Activated T-cell treated with anti-CD3 and anti-CD28 coated beads for 48 hours (primary cell): ENCODE measurements at regions not wholly inside any gene's neighbourhood (a gene's known extent, or its start where the extent isn't known, plus 50 kb on each side); places are given as distances from the start of the nearest gene placed in this dataset.

Experiments
- DNase-seq: peaks from one replicate; pipeline ENCODE4 v3.0.0-alpha.2; 2020; ENCODE audit warnings: low read depth

DNA sequence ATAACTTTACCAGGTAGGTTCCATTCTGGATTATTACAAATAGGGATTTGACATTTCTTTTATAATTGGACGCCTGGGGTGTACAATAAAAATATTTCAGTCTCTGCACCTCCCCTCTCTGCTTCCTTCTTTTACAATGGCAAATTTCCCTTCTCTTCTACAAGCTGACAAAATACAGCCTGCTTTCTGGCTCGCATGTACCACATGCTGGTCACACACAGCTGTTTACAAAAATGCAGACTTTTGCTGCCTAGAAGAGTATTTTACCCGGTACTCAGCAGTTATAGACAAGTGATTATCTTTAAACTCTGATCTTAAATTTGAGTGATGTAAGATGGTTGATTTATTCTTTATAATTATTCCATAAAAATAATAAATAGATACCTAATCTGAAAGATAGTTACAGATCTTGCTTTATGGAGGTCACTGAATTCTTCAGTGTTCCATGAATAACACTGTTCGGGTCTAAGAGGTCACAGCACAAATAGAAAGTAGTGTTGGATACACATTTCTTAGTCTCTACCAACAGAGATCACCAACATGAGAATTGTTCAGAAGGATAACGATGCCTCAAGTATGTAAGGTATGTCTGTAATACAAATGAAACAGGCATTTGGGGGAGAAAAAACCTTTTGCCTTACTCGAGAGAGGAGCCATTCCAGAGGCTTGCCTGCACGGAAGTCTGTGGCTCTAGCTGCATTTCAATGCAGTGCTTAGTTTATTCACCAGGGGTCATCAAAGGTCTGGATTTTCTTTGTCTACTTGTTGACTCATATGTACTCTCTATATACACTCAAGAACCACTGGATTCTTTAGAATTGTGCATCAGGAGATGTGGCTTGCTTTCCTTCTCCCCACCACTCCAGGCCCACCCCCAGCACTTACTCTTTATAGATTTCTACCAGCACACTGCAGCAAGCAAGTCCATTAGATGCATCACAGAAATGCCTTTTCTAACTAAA is 206.6 kb upstream of the RFX3 start:
- DNase-seq, result no peak

DNA sequence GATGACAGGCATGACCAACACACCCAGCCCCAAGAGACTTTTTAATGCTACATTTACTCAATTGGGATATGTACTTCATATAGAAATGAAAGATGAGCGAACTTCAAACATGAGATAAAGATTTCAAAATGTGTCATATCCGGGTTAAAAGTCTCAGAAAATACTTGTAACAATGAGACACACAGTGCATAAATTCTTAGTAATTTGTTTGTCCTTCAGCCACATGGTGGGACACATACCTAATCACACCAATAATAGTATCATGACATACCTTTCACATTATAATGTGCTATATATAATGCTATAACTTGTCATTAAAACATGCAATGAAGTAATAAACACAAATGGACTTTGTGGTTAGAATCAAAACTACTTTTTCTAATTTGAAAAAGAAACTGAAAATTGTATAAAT is 204.7 kb upstream of the RFX3 start:
- no peak for DNase-seq

DNA sequence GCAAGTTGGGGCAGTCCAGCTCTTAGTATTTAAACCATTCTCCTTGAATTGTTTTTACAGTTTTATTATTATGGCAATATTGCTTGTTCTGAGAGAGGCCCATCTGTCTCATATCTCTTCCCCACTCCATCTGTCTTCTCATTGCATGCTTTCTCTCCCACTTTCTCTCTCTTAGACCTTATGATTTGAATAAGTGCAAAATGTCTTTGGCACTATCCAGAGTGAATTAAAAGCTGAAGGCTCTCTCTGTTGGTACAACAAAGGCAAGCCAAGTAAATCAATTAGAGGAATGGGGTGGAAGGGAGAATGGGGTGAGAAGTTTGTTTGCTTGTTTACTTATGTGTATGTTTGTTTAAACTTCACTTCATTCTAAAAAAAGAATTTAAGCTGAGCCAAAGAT is 195.3 kb upstream of the RFX3 start:
- no peak for DNase-seq

DNA sequence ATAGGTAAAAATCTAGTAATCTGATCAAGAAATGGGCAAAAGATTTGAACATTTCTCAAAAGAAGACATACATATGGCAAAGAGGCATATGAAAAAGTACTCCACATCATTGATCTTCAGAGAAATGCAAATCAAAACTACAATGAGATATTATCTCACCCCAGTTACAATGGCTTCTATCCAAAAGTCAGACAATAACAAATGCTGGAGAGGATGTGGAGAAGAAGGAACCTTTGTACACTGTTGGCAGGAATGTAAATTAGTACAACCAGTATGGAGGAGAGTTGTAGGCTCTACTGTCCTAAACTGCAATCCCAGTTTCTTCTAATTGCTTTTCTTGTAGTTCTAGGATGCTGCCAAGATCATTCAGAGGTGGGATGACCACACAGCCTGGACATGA is 193.5 kb upstream of the RFX3 start:
- DNase-seq, result no peak

DNA sequence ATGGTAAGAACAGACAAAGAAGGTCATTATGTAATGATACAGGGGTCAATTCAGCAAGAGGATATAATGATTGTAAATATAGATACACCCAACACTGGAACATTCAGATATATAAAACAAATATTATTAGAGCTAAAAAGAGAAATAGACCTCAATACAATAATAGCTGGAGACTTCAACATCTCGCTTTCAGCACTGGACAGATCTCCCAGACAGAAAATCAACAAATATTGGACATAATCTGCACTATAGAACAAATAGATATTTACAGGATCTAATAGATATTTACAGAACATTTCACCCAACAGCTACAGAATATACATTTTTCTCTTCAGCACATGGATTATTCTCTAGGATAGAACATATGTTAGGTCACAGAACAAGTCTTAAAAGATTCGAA is 190.6 kb upstream of the RFX3 start:
- no peak for DNase-seq

DNA sequence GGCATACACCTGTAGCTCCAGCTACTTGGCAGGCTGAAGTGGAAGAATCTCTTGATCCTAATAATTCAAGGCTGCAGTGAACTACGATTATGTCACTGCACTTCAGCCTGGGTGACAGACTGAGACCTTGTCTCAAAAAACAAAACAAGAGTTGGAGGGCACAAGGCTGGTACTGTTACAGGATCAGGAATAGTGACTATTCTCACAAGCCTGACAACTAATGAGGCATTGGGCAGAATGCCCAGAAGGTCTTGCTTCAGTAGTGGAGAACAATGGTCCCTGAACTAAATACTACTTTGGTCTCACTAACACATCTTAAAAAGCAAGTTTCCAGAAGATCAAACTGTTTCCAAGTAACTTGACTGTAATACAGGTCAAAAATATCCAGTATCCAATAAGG is 182.9 kb upstream of the RFX3 start:
- DNase-seq, result no peak

DNA sequence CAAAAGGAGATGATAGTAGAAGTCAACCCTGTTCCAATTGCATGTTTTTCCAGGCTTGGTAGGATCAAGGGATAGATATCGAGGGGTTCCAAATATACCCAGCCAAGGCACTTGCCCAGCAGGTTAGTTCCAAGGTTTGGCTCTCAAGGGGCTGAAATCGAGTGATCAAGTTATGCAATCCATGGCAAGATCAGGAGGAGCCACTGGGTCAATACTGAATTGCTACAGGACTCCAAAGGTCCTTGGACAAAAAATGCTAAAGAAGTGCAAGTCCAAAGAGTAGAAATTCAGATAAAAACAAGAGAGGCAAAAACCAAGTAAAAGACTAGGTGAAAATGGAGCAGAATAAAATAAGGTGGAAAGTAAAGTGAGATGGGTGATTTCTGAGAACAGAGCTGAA is 179.1 kb upstream of the RFX3 start:
- no peak for DNase-seq

DNA sequence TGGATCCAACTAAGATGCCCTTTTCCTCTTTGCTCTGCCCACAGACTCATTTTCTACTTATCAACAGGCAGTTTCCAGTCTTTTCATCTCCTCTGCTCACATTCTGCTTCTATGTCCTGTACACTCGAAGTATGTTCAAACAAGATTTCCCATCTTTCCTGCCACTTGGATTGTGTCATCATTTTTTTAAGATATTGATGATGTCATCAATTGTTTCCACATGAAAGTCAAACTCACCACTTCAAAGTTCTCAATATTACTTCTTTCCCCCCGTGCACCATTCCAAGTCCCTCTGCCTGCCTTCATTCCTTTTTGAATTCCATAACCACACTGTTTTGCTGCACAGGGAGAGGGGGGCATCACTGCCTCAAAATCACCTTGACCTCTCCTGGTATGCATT is 175.0 kb upstream of the RFX3 start:
- DNase-seq, result no peak

DNA sequence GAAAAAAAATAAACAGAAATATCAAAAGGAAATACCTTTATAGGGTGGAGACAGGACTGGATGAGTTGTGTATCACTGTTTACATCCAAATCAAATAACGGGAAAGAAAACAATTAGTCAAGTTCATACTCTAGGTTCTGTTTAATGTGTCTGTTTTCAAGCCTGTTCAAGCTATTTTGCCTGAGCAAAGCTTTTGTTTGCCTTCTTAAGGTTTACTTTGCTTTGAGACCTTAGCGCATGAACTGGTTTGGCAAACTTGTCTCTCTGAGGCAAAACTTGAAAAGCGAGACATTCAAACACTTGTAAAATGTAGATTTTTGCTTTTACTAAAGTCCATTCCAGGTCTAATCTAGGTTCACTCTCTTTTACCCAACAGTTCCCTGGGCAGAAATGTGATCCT is 174.1 kb upstream of the RFX3 start:
- DNase-seq, result no peak

DNA sequence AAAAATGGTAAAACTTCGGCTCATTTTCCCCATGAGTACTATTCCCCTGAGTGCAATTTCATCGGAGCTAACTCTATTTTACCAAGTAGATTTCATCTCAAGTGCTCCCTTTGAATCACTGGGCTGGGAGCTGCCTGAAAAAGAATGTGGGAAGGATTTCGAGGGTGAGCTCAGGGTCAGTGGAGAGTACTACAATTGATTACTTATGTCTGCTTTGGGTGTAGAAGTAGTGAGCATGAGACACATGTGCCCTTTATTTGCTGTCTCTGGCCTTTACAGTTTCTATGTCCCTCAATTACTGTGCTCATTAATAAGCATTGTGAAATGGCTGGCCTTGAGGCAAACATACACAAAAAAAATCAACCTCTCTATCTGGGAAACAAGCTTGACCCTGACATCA is 172.7 kb upstream of the RFX3 start:
- no peak for DNase-seq

DNA sequence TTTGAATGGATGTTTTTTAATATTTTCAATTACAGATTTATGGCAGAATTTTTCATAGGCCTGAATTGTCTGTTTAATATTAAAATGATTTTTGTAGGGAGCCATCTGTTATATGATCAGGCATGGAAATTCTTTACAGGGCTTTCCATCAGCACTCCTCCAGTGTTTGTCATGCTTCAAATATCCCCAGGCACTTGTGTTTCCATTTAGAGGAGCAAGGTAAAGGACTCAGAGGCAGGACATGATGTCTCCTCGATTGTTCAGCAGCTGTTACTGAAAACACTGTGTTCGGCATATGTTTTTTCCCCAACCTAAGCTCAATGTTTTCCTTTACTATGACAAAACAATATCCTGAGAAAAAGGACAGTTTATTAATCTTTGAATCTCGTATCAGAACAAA is 172.3 kb upstream of the RFX3 start:
- no peak for DNase-seq

DNA sequence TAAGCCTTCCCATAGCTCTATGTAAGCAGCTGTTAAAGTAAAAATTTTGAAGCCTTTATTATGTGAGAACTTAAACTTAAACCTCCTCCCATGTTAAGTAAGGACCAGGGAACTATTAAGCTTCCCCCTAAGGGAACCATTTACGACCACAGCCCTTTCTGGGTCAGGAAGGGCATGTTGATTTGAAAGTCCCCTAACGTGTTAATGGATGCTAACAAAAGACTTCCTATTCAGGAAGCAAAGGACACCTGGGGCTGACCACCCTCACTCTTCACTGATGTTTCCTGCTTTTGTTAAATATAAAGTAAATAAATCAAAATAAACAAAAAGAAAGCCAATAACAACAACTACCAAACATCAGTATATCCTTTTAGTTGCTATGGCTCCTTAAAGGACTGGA is 170.6 kb upstream of the RFX3 start:
- no peak for DNase-seq

DNA sequence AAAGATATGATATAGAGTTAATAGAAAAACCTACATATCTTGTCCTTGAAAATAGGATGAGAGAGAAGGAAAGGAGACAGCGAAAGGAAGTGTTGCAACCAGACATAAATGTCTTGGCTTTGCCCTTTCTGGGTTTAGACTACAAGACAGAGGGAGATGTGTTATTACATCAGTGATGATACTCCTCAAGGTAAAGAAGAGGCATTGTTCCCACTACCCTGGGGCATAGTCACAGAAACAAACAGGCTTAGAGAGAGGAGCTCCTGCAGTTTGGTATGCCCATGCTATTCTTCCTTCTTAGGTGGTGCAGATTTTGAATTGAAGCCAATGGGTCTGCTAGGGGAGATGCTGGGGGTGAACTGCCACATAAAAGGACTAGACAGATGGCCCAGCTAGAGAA is 166.8 kb upstream of the RFX3 start:
- no peak for DNase-seq

DNA sequence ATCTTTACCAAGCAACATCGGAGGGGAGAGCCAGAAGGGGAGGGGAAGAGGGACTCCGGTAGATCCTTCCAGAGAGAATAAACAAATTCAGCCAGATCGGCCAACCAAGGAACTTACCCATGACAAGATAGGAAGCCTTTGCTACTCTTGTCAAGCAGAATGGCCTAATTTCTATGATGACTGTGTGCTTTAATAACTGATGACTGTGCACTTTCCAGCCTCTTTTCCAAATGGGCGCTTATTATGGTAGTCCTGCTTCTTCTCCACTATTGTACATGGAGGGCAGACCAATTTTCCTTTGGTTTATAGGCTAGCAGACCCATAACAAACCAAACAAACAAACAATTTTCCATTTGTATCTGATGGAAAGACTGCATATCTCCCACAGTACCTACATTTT is 163.8 kb upstream of the RFX3 start:
- DNase-seq, result no peak

DNA sequence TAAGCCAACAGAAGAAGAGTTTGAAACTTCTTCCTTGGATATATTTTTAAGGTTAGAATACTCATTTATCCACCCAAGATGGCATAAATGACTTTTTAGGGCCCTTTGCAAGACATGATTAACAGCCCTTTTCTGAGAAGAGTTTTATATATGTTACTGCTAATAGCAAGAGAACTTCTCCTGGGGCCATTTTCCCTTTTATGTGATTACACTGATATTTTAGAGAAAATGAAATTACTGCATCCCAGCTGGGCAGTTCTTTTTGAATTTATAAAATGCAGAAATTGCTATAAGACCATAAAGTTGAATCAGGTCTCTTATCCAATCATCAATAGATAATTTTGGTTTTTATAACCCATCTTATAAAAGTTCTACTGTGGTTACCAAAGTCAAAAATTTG is 161.3 kb upstream of the RFX3 start:
- no peak for DNase-seq

DNA sequence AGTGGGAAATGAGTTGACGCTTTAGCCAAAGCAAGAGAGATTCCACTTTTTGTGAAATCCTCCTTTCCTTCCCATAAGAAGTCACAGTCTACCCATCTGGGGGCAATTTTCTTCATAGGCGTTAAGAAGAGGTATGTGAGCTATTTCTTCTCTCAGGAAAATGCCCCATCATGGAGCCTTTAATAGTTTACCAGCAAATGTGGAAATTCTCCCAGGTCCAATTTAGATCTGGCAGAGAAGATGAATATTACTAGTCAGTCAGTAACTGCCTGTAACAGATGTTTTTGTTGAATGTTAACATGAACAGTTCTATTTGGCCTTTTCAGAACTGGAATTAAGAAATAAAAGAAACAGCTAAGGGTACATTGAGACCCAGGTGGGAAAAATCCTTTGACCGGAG is 156.4 kb upstream of the RFX3 start:
- no peak for DNase-seq

DNA sequence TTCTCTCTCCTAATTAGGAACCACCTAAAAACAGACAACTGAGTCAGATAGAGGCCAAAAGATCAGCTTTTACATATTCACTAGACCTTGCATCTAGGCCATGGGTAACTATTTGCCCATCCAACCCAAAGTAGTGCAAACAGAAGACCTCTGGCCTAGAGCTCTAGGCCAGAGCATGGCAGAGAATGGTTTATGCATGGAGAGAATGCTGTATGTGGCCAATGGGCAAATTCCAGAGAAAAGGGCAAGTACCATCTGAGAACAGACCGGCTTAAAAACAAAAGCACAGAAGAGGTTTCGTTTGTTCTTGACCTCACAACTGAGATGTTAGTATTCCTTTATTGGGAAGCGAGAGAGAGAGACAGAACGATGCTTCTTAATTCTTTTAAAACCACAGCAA is 151.7 kb upstream of the RFX3 start:
- no peak for DNase-seq

DNA sequence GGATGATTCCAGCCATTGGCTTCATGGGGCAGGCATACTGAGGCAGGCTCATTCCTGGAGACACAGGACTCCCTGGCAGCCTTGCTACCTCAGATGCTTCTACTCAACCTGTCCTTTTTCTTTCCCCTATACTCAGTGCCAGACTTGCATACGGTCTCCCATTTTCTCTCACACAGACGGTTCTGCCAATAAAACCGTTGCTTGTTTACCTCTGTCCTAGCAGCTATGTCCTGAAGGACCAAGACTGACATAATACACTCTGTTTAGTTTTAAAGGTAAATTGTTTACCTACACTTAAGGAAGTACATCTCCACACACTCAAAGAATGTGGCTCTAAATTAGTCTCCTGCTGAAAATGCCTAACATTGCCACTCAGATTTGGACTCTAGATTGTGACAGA is 151.0 kb upstream of the RFX3 start:
- DNase-seq, result no peak

DNA sequence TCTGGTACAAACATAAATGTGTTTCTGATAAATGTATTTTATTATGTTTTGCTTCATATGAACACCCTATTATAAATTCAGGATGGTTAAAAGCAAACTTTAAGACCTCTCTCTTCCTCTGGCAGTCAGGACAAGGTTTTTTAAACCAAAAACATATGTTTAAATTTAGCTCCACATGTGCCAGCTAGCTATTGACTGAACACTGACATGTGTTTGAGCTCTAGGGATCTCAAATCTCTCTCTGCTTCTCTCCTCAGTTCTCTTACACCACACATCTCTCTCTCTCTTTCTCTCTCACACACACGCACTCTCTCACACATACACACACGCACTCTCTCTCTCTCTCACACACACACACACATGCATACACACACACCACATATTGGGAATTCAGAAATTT is 150.1 kb upstream of the RFX3 start:
- DNase-seq, result no peak

DNA sequence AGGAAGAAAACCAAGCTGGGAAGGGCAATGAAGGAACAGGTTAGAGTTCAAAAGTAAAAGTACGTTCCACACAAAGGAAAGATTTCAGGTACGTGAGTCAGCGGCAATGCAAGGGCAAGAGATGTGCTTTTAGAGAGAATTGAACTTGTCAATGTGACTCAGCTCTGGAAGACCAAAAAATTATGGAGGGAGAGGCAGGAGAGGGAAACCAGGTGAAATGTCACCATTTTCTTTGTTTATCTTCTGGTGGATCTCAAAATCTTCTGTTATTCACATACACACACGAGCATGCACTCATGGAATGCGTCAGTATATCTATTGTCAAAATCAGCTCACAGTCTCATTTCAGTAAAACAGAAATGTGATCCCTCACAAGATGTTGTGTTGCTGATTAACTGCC is 148.8 kb upstream of the RFX3 start:
- DNase-seq, result no peak

DNA sequence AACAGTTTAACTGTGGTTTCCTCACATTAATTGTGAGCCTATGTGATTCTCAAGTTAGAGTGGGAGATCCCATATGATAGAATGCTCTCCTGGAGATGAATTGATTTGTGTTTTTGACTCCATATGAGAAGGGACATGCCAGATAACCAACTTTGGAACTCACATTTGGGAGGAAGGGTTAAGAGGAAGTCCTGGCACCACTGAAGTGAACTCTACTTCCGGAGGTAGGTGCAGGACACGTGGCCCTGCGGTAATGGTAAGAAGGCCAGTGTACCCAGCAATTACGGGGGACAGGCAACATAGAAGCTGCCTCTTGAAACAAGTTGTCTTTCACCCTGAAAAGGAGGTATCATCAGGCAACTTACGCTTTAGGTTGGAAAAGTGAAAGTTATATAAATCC is 146.6 kb upstream of the RFX3 start:
- DNase-seq, result no peak

DNA sequence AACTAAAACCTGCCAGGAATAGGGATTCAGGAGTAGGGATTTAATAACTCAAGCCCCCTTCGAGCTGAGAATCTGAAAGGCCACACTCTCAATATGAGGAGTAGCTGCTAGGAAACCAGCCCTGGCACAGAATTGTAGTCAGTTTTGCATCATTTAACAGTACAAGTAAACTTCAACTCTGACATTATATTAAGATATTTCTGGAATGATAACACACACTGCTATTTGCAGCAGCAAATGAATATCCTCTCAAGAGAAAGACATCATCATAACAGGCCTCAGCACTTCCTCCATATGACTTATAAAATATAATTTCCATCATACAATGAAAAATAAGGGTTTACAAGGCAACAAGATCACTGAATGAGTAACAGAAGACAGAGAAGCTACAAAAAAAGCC is 138.2 kb upstream of the RFX3 start:
- no peak for DNase-seq

DNA sequence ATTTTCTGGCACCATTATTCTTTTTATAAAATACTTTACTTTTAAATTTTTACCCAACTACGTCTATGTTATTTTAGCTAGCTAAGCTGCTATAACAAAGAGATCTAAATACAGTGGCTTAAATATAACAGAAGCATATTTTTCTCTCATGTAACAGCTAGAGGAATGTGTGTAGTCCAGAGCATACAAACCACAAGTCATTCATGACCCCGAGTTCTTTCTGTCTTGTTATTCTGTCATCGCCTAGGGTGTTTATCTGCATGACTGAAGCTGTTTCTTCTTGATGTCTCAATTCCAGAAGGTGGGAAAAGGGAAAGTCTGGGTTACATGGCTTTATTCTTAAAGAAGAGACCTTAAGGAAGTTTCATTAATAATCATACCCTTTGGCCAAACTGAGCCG is 136.9 kb upstream of the RFX3 start:
- no peak for DNase-seq

DNA sequence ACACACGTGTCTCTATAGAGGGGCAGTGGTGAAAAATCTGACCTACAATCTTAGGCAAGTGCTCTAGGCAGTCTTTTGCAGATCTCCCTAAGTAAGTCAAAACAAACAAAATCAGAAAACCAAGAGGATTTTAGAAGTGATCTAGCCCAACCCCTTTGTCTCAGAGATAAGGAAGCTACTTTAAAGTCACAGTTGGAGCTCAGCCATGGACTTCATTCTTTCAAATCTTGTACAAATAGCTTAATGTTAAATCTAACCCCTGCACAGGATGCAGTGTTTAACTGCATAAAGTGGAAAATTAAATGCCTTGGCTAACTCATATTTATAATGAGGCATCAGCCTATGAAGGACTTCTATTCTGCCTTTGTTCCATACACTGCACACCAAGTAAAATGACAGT is 135.1 kb upstream of the RFX3 start:
- no peak for DNase-seq
